Fibroblast of skin of left quadriceps (primary cell): ENCODE measurements at regions not wholly inside any gene's neighbourhood (a gene's known extent, or its start where the extent isn't known, plus 50 kb on each side); places are given as distances from the start of the nearest gene placed in this dataset.
"Not testable (repeated sequence)": the region's sequence is repeated elsewhere in the genome, so short reads cannot be mapped to it uniquely, and the experiment has no call there.

ENCODE experiments used
- DNase-seq, 2 experiments: peaks; one replicate each; pipeline ENCODE4 v3.0.0-alpha.2; 2013; ENCODE audit warnings: low read depth in 2 of 2

- no peak for DNase-seq
Observed at GRCh38 chr5:98111686-98112085, 661.8 kb upstream of the RGMB start.

DNA sequence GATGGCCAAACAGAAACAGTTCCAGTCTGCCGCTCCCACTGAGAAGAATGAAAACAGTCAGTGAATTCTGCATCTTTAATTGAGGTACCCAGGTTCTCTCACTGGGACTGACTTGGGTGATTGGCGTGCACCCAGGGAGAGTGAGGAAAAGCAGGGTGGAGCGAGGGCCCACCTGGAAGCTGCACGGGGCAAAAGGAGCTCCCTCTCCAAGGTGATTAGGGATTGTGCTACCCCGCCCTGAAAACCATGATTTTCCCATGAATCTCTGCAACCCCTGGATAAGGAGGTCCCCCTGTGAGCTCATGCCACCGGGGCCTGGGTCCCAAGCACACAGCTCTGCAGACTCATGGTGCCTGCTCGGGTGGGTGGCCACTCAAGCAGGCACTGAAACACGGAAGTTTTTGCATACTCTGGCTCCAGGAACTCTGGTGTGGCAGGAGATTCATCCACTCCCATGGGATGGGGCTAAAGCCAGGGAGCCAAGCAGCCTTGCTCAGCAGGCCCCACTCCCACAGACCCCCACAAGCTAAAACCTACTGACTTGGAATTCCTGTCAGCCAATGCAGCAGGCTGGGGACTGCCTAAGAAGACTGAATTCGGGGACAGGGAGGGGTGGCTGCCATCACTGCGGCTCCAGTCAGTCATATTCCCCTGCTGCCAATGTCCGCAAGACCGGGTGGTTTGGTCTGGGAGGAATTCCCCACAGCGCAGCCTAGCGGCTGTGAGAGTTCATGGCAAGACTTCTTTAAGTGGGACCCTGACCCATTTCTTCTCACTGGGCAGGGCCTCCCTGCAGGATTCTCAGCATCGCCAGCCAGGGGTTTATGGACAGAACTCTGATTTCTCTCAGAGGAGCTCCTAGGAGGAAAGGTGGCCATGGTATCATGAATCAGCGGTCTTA, 652.2 kb upstream of the RGMB start:
- DNase-seq: no peak

DNA sequence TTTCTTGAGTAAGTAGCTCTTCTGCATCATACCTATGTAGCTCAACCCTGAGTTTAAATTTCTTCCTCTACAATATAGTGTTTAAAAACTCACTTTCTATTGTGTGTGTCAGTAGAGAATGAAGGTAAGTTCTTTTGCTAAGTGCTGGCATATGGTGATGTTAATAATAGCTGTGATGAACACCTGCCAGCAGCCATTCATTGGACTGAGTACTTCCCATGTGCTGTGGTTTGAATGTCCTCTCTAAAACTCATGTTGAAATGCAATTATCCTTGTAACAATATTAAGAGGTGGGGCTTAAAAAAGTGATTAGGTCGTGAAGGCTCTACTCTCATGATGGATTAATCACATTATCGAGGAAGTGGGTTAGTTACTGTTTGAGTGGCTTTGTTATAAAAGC, 645.2 kb upstream of the RGMB start:
- no peak for DNase-seq

DNA sequence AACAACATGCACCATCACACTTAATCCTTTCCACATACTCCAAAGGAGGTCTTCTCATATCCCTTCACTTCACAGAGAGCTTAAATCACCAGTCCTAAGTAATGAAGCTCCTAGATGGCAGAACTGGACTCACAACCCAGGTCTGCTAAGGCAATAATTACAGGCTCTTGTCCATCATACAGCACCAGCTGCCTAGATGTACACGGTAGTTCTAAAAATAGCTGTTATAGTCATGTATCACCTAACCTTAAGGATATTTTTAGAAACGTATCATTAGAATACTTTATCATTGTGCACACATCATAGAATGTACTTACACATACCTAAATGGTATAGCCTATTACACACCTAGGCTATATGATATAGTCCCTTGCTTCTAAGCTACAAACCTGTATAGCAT, 644.6 kb upstream of the RGMB start:
- DNase-seq: no peak

- DNase-seq: no peak
Observed at GRCh38 chr5:98130261-98131035, 643.0 kb upstream of the RGMB start.

DNA sequence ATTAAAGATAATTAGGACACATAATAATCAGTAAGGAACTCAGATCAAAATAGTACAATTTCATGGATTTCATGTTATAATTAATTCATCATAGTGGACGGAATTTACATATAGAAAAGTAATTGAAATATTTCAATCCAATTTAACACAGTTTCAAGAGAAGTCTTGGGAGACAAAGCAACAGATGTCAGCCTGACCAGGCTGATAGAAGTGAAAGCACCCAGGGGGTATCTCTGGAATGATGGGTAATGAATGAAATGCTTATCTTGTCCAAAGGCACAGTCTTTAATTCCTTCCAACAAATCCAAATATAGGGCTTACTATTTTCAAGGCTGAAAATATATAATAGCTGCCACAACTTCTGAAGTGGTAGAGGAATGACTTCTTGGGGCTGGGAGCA, 629.3 kb upstream of the RGMB start:
- no peak for DNase-seq

DNA sequence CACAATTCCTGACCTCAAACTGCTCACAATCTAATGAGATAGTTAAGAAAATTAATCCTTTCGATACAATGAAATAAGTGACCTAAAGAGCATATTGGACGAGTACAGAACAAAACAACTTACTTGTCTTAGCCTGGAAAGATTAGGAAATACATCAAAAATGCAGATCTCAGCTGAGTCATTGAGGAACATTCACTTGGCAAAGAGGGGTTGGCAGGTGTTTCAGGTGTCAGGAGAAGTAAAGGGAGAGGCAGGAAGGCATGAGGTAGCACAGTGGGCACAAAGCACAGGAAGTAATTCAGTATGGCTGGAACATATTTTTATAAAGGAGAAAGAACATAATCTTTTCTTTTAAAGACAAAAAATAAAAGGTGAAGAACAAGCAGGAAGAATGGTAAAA, 628.8 kb upstream of the RGMB start:
- DNase-seq: no peak

DNA sequence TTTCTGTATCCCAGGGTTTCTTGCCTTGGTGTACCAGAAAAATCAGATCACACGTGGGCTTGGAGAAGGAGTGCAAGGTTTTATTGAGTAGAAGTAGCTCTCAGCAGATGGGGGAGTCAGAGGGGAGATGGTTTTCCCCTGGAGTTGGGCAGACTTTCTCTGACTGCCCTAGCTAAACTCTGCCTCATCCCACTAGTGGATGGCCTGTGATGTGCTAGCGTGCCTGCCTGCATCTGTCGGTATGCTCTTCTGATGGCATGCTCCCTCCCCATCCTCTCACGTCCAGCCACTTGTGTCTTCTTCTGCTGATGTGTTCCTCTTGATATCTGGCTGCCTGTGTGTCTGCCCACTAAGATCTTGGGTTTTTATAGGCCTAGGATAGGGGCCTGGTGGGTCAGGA, 616.1 kb upstream of the RGMB start:
- no peak for DNase-seq

GRCh38 chr5:98158440-98158839, 615.0 kb upstream of the RGMB start:
- DNase-seq: no peak

GRCh38 chr5:98163796-98164493, 609.5 kb upstream of the RGMB start:
- DNase-seq: no peak

- no peak for DNase-seq
Observed at GRCh38 chr5:98168871-98169270, 604.6 kb upstream of the RGMB start.

DNA sequence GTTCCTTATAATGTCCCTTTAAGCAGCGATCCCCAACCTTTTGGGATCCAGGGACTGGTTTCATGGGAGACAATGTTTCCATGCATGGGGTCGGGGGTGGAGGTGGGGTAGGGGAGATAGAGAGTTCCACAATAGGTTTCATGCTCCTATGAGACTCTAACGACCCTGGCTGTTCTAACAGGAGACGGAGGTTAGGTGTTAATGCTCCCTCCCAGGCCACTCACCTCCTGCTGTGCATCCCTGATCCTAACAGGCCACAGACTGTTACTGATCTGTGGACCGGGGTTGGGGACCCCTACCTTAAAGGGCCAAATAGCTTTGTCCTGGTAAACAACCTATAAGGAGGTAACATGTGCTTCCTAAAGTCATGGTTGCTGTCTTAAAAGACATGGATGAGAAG, 602.5 kb upstream of the RGMB start:
- DNase-seq: no peak

DNA sequence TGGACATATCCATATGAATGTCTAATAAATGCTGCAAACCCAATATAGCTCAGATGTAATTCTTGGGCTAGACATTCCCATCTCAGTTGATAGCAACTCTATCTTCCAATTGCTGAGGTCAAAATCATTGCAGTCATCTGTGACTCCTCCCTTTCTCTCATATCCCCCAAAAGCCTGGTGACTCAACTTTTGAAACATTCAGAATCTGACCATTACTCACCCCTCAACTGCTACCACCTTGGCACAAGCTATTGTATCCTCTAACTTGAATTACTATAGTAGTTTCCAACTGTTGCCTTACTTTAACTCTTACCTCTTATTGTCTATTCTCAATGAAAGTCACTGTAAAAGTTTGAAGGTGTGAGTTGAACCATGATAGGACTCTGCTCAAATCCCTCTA, 600.1 kb upstream of the RGMB start:
- peak; percentile 22 to 24 for DNase-seq

DNA sequence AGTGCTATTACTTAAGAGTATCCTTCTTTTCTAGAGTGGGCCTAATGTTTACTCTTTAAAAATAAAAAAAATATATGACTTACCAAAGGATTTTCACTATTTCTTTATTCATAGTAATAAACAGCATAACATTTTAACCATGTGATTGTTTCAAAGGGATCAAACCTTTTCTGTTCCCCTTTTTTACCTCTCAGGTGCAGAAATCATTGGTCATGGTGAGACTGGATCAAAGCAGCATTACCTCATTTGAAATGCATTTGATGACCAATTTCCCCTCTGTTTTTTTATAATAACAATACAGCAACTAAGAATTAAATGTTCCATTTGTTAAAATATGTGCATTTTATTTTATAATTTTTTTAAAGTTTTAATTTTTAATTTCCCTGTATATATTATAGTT, 598.0 kb upstream of the RGMB start:
- no peak for DNase-seq

DNA sequence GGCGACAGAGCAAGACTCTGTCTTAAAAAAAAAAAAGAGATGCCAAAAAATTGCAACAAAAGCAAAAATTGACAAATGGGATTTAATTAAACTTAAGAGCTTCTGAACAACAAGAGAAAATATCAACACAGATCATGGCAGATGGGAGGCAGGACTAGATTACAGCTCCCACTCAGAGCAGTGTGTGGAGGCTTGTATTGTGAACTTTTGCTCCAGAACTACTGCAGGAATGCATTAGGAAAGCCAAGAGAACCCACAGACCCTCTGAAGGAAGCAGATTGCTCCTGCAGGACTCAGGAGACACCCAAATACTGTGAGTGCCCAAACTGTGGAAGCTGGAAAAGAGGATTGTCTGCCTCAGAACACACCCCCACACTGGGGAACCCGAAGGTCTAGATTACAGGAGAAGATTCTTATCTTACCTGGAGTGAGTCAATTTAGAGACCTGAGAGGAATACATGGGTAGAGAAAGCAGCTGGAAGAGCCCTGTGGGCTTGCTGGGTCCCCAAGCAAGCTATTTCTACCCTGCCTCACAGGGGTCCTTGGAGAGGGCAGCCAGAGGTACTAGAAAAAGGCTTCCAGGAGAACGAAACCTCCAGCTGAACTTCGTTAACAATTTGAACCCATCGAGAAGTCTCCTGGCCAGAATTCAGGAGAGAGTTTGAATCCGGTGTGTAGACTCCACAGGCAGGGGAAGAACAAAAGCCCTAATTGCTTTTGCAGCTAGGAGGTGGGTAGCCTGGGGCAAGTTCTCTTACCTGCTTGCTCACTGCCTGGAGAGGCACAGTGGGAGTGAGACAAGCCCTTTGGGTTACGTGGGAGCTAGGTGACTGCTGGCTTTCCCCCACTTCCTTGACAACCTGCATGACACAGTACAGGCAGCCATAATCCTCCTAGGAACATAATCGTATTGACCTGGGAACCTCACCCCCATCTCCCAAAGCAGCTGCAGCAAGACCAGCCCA, 593.4 kb upstream of the RGMB start:
- DNase-seq: no peak

DNA sequence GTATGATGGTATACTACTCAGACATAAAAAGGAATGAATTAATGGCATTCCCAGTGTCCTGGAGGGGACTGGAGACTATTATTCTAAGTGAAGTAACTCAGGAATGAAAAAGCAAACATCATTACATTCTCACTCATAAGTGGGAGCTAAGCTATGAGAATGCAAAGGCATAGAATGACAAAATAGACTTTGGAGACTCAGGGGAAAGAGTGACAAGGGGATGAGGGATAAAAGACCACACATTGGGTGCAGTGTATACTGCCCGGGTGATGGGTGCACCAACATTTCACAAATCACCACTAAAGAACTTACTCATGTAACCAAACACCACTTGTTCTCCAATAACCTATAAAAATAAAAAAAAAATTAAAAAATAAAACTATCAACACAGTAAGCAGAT, 587.3 kb upstream of the RGMB start:
- no peak for DNase-seq

- DNase-seq: no peak
Observed at GRCh38 chr5:98187945-98188344, 585.5 kb upstream of the RGMB start.

DNA sequence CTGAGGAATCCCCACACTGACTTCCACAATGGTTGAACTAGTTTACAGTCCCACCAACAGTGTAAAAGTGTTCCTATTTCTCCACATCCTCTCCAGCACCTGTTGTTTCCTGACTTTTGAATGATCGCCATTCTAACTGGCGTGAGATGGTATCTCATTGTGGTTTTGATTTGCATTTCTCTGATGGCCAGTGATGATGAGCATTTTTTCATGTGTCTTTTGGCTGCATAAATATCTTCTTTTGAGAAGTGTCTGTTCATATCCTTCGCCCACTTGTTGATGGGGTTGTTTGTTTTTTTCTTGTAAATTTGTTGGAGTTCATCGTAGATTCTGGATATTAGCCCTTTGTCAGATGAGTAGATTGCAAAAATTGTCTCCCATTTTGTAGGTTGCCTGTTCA, 583.1 kb upstream of the RGMB start:
- not testable (repeated sequence) for DNase-seq

- no peak for DNase-seq
Observed at GRCh38 chr5:98193921-98194760, 579.3 kb upstream of the RGMB start.
